GM12892 (cell line): ENCODE measurements at regions not wholly inside any gene's neighbourhood (a gene's known extent, or its start where the extent isn't known, plus 50 kb on each side); places are given as distances from the start of the nearest gene placed in this dataset.

Experiments used
- POLR2AphosphoS5 ChIP-seq: IDR thresholded peaks from 2 replicates; pipeline ENCODE4 v1.6.1; 2011; ENCODE audit warnings: low read depth, low read length, control low read depth
- TAF1 ChIP-seq: IDR thresholded peaks from 2 replicates; pipeline ENCODE4 v1.6.1; 2011; ENCODE audit warnings: low read depth, mild to moderate bottlenecking, control low read depth, low read length, borderline replicate concordance

GRCh38 chr11:134637091-134638015 lies 225.3 kb upstream of the B3GAT1 start:
- TF ChIP-seq POLR2AphosphoS5 (no peak), TAF1 (no peak)
